B cell (primary cell): ENCODE measurements at regions not wholly inside any gene's neighbourhood (a gene's known extent, or its start where the extent isn't known, plus 50 kb on each side); places are given as distances from the start of the nearest gene placed in this dataset.

Source experiments
- ATAC-seq: fragments of 200-7000 bp; cut with Tn5 transposase; one replicate; pipeline ENCODE4 v1.10.0; 2021; ENCODE audit warnings: low read depth, mild to moderate bottlenecking, moderate number of reproducible peaks, moderate library complexity
- CTCF ChIA-PET: fragments of 350-600 bp; sonication (Branson Sonifier 250); formaldehyde crosslinking; loops from one replicate; lab custom pipeline; 2021; ENCODE audit warnings: antibody characterized with exemption, inconsistent platforms; lab: Charles Lee
- POLR2A ChIA-PET: fragments of 350-600 bp; sonication (Branson Sonifier 250); formaldehyde crosslinking; loops from one replicate; lab custom pipeline; 2021; ENCODE audit warnings: antibody characterized with exemption; lab: Charles Lee
- DNase-seq: peaks from one replicate; pipeline ENCODE4 v3.0.0; 2013
- H2AFZ ChIP-seq: 2 replicates; pipeline ENCODE4 v1.6.1; 2012; ENCODE audit warnings: mild to moderate bottlenecking, low read depth, low read length; ENCODE audit not compliant: insufficient read depth, poor library complexity, severe bottlenecking
- H3K27ac ChIP-seq, 2 donors: 1 replicate in 1 of 2; 2 replicates in 1 of 2; pipeline ENCODE4 v1.5.1; 2012 to 2013; ENCODE audit warnings: low read length in 2 of 2, mild to moderate bottlenecking in 2 of 2, moderate library complexity in 1 of 2
- H3K27me3 ChIP-seq, 4 experiments: fragments of 200-600 bp in 1 of 4; sonication (generic) in 1 of 4; replicated peaks in 1 of 4; 1 replicate in 2 of 4; 2 replicates in 2 of 4; pipeline versions ENCODE4 v1.6.1 to v1.7.0; 2013 to 2016; ENCODE audit warnings: low read length in 3 of 4, mild to moderate bottlenecking in 2 of 4, mixed read lengths in 1 of 4, moderate library complexity in 1 of 4; ENCODE audit not compliant: insufficient read depth in 4 of 4, control insufficient read depth in 3 of 4; ENCODE audit errors: control extremely low read depth in 1 of 4
- H3K36me3 ChIP-seq, 2 experiments: replicated peaks in 1 of 2; 1 replicate in 1 of 2; 2 replicates in 1 of 2; pipeline versions ENCODE4 v1.6.1 to v1.7.1; 2013; ENCODE audit warnings: low read length in 1 of 2; ENCODE audit not compliant: insufficient read depth in 2 of 2, control insufficient read depth in 1 of 2; ENCODE audit errors: control extremely low read depth in 1 of 2, extremely low read depth in 1 of 2
- H3K4me1 ChIP-seq, 2 donors: fragments of 200-600 bp in 1 of 2; sonication (generic) in 1 of 2; 1 replicate in 1 of 2; 2 replicates in 1 of 2; pipeline versions ENCODE4 v1.5.1 to v1.6.1; 2013 to 2017; ENCODE audit warnings: low read length in 2 of 2; ENCODE audit not compliant: control insufficient read depth in 2 of 2, insufficient read depth in 2 of 2
- H3K4me2 ChIP-seq: replicated peaks from 2 replicates; pipeline ENCODE3; 2012; ENCODE audit warnings: mild to moderate bottlenecking, low read depth, low read length; ENCODE audit not compliant: poor library complexity, severe bottlenecking
- H3K4me3 ChIP-seq, 5 experiments: fragments of 200-600 bp in 1 of 5; sonication (generic) in 1 of 5; 1 replicate in 3 of 5; 2 replicates in 2 of 5; pipeline versions ENCODE4 v1.5.1 to v1.7.0; 2011 to 2016; ENCODE audit warnings: low read length in 4 of 5, mild to moderate bottlenecking in 4 of 5, low read depth in 2 of 5, control low read depth in 1 of 5, moderate library complexity in 1 of 5; ENCODE audit not compliant: insufficient read depth in 1 of 5; ENCODE audit errors: control extremely low read depth in 1 of 5, extremely low read depth in 1 of 5
- H3K79me2 ChIP-seq: fragments of 200-600 bp; sonication (generic); one replicate; pipeline ENCODE4 v1.6.0; 2016; ENCODE audit warnings: low read length; ENCODE audit not compliant: control insufficient read depth, insufficient read depth
- H3K9ac ChIP-seq: fragments of 200-600 bp; sonication (generic); 2 replicates; pipeline ENCODE4 v1.6.1; 2017; ENCODE audit warnings: mild to moderate bottlenecking, low read length, moderate library complexity
- H3K9me3 ChIP-seq, 3 donors: one replicate each; pipeline versions ENCODE4 v1.6.1 to v1.7.1; 2013; ENCODE audit warnings: low read length in 2 of 3; ENCODE audit not compliant: control insufficient read depth in 2 of 3, insufficient read depth in 1 of 3; ENCODE audit errors: control extremely low read depth in 1 of 3
- H4K20me1 ChIP-seq: 2 replicates; pipeline ENCODE4 v1.6.0; 2012; ENCODE audit warnings: mild to moderate bottlenecking, low read length; ENCODE audit not compliant: insufficient read depth, control insufficient read depth, poor library complexity, severe bottlenecking
- H3K27ac Mint-ChIP-seq: one replicate; pipeline ENCODE4 v1.8.0; 2021; ENCODE audit warnings: mixed read lengths
- H3K27me3 Mint-ChIP-seq: one replicate; pipeline ENCODE4 v1.8.0; 2021; ENCODE audit warnings: mixed read lengths
- H3K4me1 Mint-ChIP-seq: one replicate; pipeline ENCODE4 v1.8.0; 2021; ENCODE audit warnings: mixed read lengths
- H3K4me3 Mint-ChIP-seq: one replicate; pipeline ENCODE4 v1.8.0; 2021; ENCODE audit warnings: mixed read lengths
- H3K9me3 Mint-ChIP-seq: one replicate; pipeline ENCODE4 v1.8.0; 2022; ENCODE audit warnings: mixed read lengths; ENCODE audit not compliant: insufficient read depth
- EZH2 ChIP-seq: IDR thresholded peaks from 2 replicates; pipeline ENCODE4 v1.6.1; 2012; ENCODE audit warnings: borderline replicate concordance, low read depth, mild to moderate bottlenecking, moderate library complexity, low read length; ENCODE audit not compliant: insufficient read depth, poor library complexity, severe bottlenecking
- WGBS: methylation state at CpG from one replicate; pipeline ENCODE4 v1.1.5; 2013; ENCODE audit warnings: missing lambda C conversion rate; ENCODE audit not compliant: insufficient coverage; 5-methylcytosine and 5-hydroxymethylcytosine counted together
- intact Hi-C: fragments of 100-400 bp; cut with micrococcal nuclease; formaldehyde crosslinking; loops from one replicate; pipeline ENCODE4 v1.10.0; 2022
- TF ChIP-seq, protein P1 (sequence below): fragments of 200-600 bp; IDR thresholded peaks from one replicate; pipeline ENCODE4 v1.8.0; 2022; ENCODE audit warnings: antibody characterized with exemption, mild to moderate bottlenecking

DNA sequence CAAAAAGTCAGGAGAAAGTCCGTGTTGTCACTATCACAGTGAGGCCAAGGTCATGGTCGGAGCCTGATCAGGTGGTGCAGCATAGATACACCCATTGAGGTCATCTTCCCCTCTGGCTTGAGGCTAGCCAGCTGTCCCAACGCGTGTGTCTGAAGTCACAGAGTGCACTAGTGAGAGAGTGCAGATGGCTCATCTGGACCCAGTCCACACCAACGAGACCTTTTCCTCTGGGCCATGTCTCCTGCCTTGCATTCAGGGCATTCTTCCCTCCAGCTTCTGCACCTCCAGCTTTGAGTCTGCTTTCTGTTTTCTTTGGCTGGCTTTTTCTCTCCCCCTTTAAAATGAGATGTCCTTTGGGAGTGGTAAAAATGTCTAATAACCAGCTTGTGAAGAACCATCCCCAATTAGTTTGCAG lies 146.9 kb downstream of the TDRD15 start:
- CTCF ChIA-PET: no interaction called here
- intact Hi-C loops: no loop called here
- H2AFZ ChIP-seq: no peak overlapping the region

GRCh38 chr2:21276163-21276562 lies 152.4 kb downstream of the TDRD15 start:
- Histone ChIP-seq H3K79me2 (no peaks in the 10 kb centered on the region), H3K9ac (no peak overlapping the region), H2AFZ (no peak overlapping the region), H3K4me1 (no peaks in the 10 kb centered on the region), H3K9me3 (peaks cover 0 to 3% (median 0%) of the 10 kb centered on the region in 3 donors), H4K20me1 (no peaks in the 10 kb centered on the region), H3K27me3 (no peaks in the 10 kb centered on the region), H3K27ac (no peak overlapping the region), H3K4me3 (no peak overlapping the region), H3K36me3 (no peaks in the 10 kb centered on the region), H3K4me2 (no peak overlapping the region)
- no peaks in the 10 kb centered on the region for H3K4me1 Mint-ChIP-seq
- H3K9me3 Mint-ChIP-seq: no peaks in the 10 kb centered on the region
- no peak overlapping the region for H3K4me3 Mint-ChIP-seq
- DNase-seq (no peak), ATAC-seq (no peak)
- no peak overlapping the region for H3K27ac Mint-ChIP-seq
- WGBS: 79% methylated on average over 15 of the region's 15 CpGs
- H3K27me3 Mint-ChIP-seq: no peaks in the 10 kb centered on the region
- CTCF ChIA-PET: no interaction called here
- intact Hi-C loops: no loop called here
- TF ChIP-seq, protein P1, sequence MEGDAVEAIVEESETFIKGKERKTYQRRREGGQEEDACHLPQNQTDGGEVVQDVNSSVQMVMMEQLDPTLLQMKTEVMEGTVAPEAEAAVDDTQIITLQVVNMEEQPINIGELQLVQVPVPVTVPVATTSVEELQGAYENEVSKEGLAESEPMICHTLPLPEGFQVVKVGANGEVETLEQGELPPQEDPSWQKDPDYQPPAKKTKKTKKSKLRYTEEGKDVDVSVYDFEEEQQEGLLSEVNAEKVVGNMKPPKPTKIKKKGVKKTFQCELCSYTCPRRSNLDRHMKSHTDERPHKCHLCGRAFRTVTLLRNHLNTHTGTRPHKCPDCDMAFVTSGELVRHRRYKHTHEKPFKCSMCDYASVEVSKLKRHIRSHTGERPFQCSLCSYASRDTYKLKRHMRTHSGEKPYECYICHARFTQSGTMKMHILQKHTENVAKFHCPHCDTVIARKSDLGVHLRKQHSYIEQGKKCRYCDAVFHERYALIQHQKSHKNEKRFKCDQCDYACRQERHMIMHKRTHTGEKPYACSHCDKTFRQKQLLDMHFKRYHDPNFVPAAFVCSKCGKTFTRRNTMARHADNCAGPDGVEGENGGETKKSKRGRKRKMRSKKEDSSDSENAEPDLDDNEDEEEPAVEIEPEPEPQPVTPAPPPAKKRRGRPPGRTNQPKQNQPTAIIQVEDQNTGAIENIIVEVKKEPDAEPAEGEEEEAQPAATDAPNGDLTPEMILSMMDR: no peak
- no peak for TF ChIP-seq EZH2
- POLR2A ChIA-PET: no interaction called here

More for the DNA sequence above, 146.9 kb downstream of the TDRD15 start:
- Mint-ChIP-seq H3K9me3 (no peaks in the 10 kb centered on the region), H3K4me3 (no peak overlapping the region), H3K4me1 (no peaks in the 10 kb centered on the region), H3K27ac (no peak overlapping the region), H3K27me3 (peaks cover 6% of the 10 kb centered on the region)
- Histone ChIP-seq H3K4me2 (no peak overlapping the region), H4K20me1 (no peaks in the 10 kb centered on the region), H3K36me3 (no peaks in the 10 kb centered on the region), H3K4me1 (no peaks in the 10 kb centered on the region), H3K9me3 (no peaks in the 10 kb centered on the region), H3K79me2 (no peaks in the 10 kb centered on the region), H3K9ac (no peak overlapping the region), H3K27me3 (no peaks in the 10 kb centered on the region), H3K27ac (no peak overlapping the region), H3K4me3 (no peak overlapping the region)
- no peak for ATAC-seq
- TF ChIP-seq EZH2: no peak
- TF ChIP-seq, protein P1: no peak
- POLR2A ChIA-PET: no interaction called here
- WGBS: 90% methylated on average over 5 of the region's 5 CpGs
- no peak for DNase-seq
